ENCODE measurements at regions not wholly inside any gene's neighbourhood (a gene's known extent, or its start where the extent isn't known, plus 50 kb on each side); places are given as distances from the start of the nearest gene placed in this dataset.

- 82 to 88% methylated on average over 4 of the region's 4 CpGs for WGBS, 2 donors
- no peak overlapping the region for H3K4me3 ChIP-seq
- TF ChIP-seq POLR2A (IDR thresholded peaks at IDR 0.05) (no peak), POLR2AphosphoS5 (IDR thresholded peaks at IDR 0.05) (no peak), EP300 (IDR thresholded peaks at IDR 0.05) (no peak), CTCF (IDR thresholded peaks at IDR 0.05) (no peak)
- intact Hi-C loops (cut with DNase I): no loop called here
- no peaks in the 10 kb centered on the region for H3K27me3 ChIP-seq
- DNase-seq: no peak
- H3K36me3 ChIP-seq: no peaks in the 10 kb centered on the region
- H3K4me1 ChIP-seq: no peaks in the 10 kb centered on the region
- H3K9me3 ChIP-seq: no peaks in the 10 kb centered on the region
- no peak overlapping the region for H3K27ac ChIP-seq
Observed at GRCh38 chr2:64338108-64338507, 115.9 kb upstream of the LGALSL start.

GRCh38 chr2:64338910-64339500 is 115.0 kb upstream of the LGALSL start:
- WGBS, 2 donors: 71 to 86% methylated on average over 5 of the region's 5 CpGs
- no peak overlapping the region for H3K4me3 ChIP-seq
- H3K27me3 ChIP-seq: no peaks in the 10 kb centered on the region
- no peaks in the 10 kb centered on the region for H3K4me1 ChIP-seq
- H3K27ac ChIP-seq: no peak overlapping the region
- no peak for DNase-seq
- H3K36me3 ChIP-seq: no peaks in the 10 kb centered on the region
- TF ChIP-seq POLR2AphosphoS5 (IDR thresholded peaks at IDR 0.05) (no peak), POLR2A (IDR thresholded peaks at IDR 0.05) (no peak), EP300 (IDR thresholded peaks at IDR 0.05) (no peak), CTCF (IDR thresholded peaks at IDR 0.05) (no peak)
- no peaks in the 10 kb centered on the region for H3K9me3 ChIP-seq
- intact Hi-C loops (cut with DNase I): no loop called here

- intact Hi-C loops (cut with DNase I): no loop called here
- H3K27ac ChIP-seq: no peak overlapping the region
- no peaks in the 10 kb centered on the region for H3K4me1 ChIP-seq
- H3K4me3 ChIP-seq: no peak overlapping the region
- TF ChIP-seq EP300 (IDR thresholded peaks at IDR 0.05) (no peak), CTCF (IDR thresholded peaks at IDR 0.05) (no peak), POLR2A (IDR thresholded peaks at IDR 0.05) (no peak), POLR2AphosphoS5 (IDR thresholded peaks at IDR 0.05) (no peak)
- no peak for DNase-seq
- no peaks in the 10 kb centered on the region for H3K27me3 ChIP-seq
- no peaks in the 10 kb centered on the region for H3K36me3 ChIP-seq
- no peaks in the 10 kb centered on the region for H3K9me3 ChIP-seq
- WGBS, 2 donors: 94 to 95% methylated on average over 6 of the region's 6 CpGs
Observed at GRCh38 chr2:64341461-64341860, 112.5 kb upstream of the LGALSL start.

GRCh38 chr2:64342195-64343099 is 111.5 kb upstream of the LGALSL start:
- TF ChIP-seq POLR2A (IDR thresholded peaks at IDR 0.05): no peak
- TF ChIP-seq EP300 (IDR thresholded peaks at IDR 0.05): no peak
- TF ChIP-seq CTCF (IDR thresholded peaks at IDR 0.05): no peak
- TF ChIP-seq POLR2AphosphoS5 (IDR thresholded peaks at IDR 0.05): no peak
- DNase-seq: no peak
- H3K4me3 ChIP-seq: no peak overlapping the region
- WGBS, 2 donors: 75 to 90% methylated on average over 6 of the region's 6 CpGs
- H3K36me3 ChIP-seq: no peaks in the 10 kb centered on the region
- H3K9me3 ChIP-seq: no peaks in the 10 kb centered on the region
- H3K27me3 ChIP-seq: no peaks in the 10 kb centered on the region
- H3K4me1 ChIP-seq: no peaks in the 10 kb centered on the region
- intact Hi-C loops (cut with DNase I): no loop called here
- H3K27ac ChIP-seq: no peak overlapping the region
